SJCRH30 (cell line): ENCODE measurements at regions not wholly inside any gene's neighbourhood (a gene's known extent, or its start where the extent isn't known, plus 50 kb on each side); places are given as distances from the start of the nearest gene placed in this dataset.

Source experiments
- DNase-seq, 2 experiments: peaks; one replicate each; pipeline ENCODE4 v3.0.0-alpha.2; 2015 to 2020
- H3K27ac ChIP-seq: fragments of 250-450 bp; sonication (Bioruptor Pico); 2 replicates; pipeline ENCODE4 v1.5.1; 2020; ENCODE audit warnings: mild to moderate bottlenecking, moderate library complexity
- H3K27me3 ChIP-seq: fragments of 250-450 bp; sonication (Bioruptor Pico); 2 replicates; pipeline ENCODE4 v1.5.1; 2020; ENCODE audit warnings: mild to moderate bottlenecking, moderate library complexity
- H3K36me3 ChIP-seq: fragments of 250-450 bp; sonication (Bioruptor Pico); 2 replicates; pipeline ENCODE4 v1.5.1; 2020; ENCODE audit warnings: mild to moderate bottlenecking, moderate library complexity
- H3K4me1 ChIP-seq: fragments of 250-450 bp; sonication (Bioruptor Pico); 2 replicates; pipeline ENCODE4 v1.5.1; 2020; ENCODE audit warnings: mild to moderate bottlenecking, moderate library complexity
- H3K4me3 ChIP-seq: fragments of 250-450 bp; sonication (Bioruptor Pico); 2 replicates; pipeline ENCODE4 v1.5.1; 2020; ENCODE audit warnings: mild to moderate bottlenecking, moderate library complexity
- H3K9me3 ChIP-seq: fragments of 250-450 bp; sonication (Bioruptor Pico); replicated peaks from 2 replicates; pipeline ENCODE4 v1.5.1; 2020; ENCODE audit warnings: mild to moderate bottlenecking, moderate library complexity

DNA sequence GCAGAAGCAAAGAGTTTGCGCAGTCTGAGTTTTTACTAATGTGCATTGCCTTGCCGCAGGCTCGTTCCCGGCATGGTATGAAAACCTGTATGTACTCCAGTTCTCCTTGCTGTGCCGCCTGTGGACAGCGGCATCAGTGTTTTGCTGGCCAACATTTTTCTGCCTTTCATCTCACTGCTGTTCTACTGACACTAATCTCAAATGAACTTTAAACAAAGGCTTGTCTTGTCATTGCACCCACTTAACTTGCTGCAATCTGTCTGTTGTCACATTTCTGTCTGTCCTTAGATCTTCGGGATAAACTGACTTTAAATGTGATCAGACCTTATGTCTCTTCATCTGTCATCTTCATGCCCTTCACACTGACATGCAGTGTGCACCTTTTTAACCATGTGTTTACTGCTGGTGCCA lies 71.7 kb upstream of the ZNRF2 start:
- no peaks in the 10 kb centered on the region for H3K27me3 ChIP-seq
- no peak overlapping the region for H3K4me3 ChIP-seq
- no peak overlapping the region for H3K27ac ChIP-seq
- H3K9me3 ChIP-seq, result 0 out of 2 replicates have a peak, but pooled peaks cover 3% of the 10 kb centered on the region
- no peaks in the 10 kb centered on the region for H3K4me1 ChIP-seq
- no peaks in the 10 kb centered on the region for H3K36me3 ChIP-seq
- DNase-seq, result no peak

DNA sequence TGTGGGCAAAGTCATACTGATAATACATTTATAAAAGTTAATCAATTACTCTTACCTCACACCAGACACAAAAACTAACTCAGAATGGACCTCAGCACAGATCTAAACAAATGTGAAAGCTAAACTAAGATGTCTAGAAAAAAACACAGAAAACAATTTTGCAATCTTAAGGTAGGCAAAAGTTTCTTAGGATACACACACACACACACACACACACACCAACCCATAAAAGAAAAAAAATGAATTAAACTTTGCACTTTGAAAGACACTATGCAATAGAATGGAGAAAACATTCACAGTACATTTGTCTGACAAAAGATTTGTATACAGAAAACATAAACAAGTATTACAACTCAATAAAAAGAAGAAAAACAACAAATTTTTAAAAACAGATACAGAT lies 70.8 kb upstream of the ZNRF2 start:
- Histone ChIP-seq H3K9me3 (0 out of 2 replicates have a peak, but pooled peaks cover 3% of the 10 kb centered on the region), H3K27me3 (no peaks in the 10 kb centered on the region), H3K4me1 (no peaks in the 10 kb centered on the region), H3K36me3 (no peaks in the 10 kb centered on the region), H3K27ac (no peak overlapping the region), H3K4me3 (no peak overlapping the region)
- DNase-seq, result no peak

DNA sequence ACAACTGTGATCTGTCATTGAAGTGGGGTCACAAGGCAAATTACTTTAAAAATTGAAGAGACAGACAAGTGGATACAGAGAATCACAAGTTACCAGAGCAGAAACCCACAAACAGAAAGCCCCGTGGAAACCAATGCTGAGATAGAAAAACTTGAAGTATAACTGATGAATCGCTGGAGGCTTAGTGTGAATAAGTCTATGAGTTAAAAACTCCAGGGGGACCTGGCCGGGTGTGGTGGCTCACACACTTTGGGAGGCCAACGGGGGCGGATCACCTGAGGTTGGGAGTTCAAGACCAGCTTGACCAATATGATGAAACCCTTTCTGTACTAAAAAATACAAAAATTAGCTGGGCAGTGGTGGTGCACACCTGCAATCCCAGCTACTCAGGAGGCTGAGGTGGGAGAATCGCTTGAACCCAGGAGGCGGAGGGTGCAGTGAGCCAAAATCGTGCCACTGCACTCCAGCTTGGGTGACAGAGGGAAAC lies 69.7 kb upstream of the ZNRF2 start:
- DNase-seq, result no peak
- Histone ChIP-seq H3K4me1 (no peaks in the 10 kb centered on the region), H3K4me3 (no peak overlapping the region), H3K27ac (no peak overlapping the region), H3K9me3 (0 out of 2 replicates have a peak, but pooled peaks cover 3% of the 10 kb centered on the region), H3K27me3 (no peaks in the 10 kb centered on the region), H3K36me3 (no peaks in the 10 kb centered on the region)

DNA sequence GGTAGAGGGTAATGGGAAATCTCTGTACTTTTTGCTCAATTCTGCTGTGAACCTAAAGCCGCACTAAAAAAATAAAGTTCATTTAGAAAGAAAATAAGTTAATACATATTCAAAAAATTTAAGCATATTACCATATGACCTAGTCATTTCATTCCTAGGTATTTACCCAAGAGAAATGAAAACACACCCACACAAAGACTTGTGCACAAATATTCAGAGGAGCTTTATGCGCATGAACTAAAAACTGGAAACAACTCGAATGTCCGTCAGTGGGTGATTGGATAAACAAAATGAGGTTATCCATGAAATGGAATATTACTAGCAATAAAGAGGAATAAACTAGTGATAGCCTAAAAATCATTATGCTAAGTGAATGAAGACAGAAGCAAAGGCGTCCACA lies 62.6 kb upstream of the ZNRF2 start:
- no peaks in the 10 kb centered on the region for H3K27me3 ChIP-seq
- no peaks in the 10 kb centered on the region for H3K36me3 ChIP-seq
- no peak overlapping the region for H3K4me3 ChIP-seq
- H3K27ac ChIP-seq, result no peak overlapping the region
- H3K4me1 ChIP-seq, result peaks cover 20% of the 10 kb centered on the region
- no peak for DNase-seq
- H3K9me3 ChIP-seq, result peaks cover 8% of the 10 kb centered on the region; the same call in 1 of the 2 replicates

DNA sequence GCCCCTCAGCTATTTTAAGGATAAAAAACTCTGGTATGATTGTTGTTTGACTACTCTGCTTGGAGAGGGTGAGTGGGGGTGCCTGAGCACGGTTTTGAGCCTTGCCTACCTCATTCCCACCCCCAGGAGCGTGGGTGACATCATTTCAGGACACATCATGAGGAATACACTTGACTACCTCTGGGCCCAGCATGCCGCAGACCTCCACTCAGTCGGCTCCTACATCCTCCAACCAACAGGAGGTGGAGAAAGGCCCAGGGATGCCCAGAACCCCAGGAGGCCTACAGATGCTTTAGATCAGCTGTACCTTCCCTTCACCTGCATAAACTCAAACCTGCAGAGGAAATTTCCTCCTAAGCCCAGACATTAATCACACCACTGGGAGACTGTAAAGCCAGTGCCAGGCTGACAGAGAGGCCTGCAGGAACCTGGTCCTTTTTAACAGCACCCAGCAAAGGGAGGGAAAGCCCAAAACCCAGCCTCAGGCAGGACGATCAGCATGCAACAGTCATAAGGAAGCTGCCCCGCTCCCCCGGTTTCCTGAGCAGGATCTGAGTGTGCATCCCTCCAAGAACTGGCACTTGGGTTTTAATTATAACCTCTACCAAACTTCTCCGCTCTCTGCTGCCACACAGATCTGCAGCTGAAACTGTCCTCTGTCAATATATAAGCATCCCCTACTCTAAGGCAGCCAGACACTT lies 61.7 kb upstream of the ZNRF2 start:
- H3K9me3 ChIP-seq, result peaks cover 5% of the 10 kb centered on the region; the same call in 1 of the 2 replicates
- no peak for DNase-seq
- no peaks in the 10 kb centered on the region for H3K27me3 ChIP-seq
- no peak overlapping the region for H3K27ac ChIP-seq
- no peak overlapping the region for H3K4me3 ChIP-seq
- H3K4me1 ChIP-seq, result peaks cover 29% of the 10 kb centered on the region
- H3K36me3 ChIP-seq, result no peaks in the 10 kb centered on the region

DNA sequence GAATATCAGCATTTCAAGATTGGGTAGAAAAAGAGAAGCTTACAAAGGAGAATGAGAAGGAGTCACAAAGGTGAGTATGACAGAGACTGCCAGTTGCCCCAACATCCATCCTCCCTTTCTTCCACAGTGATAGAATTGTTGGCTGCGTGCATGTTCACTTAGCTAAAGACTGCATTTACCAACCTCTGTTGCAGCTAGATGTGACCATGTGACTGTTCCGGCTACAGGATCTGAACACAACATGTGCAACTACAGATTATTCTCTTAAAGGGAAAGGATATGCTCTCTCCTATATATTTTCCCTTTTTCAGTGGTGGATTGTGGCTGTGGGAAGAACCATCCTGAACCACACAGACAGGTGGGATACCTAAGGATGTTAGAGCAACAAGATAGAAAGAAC lies 60.5 kb upstream of the ZNRF2 start:
- Histone ChIP-seq H3K4me3 (no peak overlapping the region), H3K27ac (no peak overlapping the region), H3K36me3 (no peaks in the 10 kb centered on the region), H3K4me1 (peaks cover 36% of the 10 kb centered on the region), H3K9me3 (peaks cover 5% of the 10 kb centered on the region; the same call in 1 of the 2 replicates), H3K27me3 (no peaks in the 10 kb centered on the region)
- DNase-seq, result no peak

DNA sequence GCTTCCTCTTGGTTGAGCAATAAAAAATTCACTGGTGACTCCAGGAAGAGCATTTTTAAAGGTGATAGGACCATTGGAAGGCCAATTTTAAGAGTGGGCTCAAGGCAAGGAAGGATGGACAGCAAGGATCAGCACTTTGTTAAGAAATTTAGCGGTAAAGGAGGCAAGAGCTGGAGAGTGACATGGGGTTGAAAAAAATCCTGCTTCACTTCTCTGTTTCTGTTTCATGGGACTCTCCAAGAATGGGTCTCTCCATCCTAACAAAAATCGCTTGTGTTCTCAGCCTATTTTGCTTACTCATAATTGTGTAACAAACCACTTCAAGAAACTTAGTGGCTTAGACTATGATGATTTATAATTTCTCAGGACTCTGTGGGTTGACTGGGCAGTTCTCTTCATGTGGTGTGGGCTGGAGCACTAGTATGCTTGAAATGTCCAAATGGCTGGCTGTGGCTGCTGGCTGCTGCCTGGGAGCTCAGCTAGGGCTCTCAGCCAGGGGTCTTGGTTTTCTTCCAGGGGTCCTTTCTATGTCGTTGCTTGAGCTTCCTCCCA lies 59.8 kb upstream of the ZNRF2 start:
- peaks cover 36% of the 10 kb centered on the region for H3K4me1 ChIP-seq
- H3K36me3 ChIP-seq, result no peaks in the 10 kb centered on the region
- H3K4me3 ChIP-seq, result no peak overlapping the region
- peaks cover 5% of the 10 kb centered on the region; the same call in 1 of the 2 replicates for H3K9me3 ChIP-seq
- DNase-seq, result peak; percentile 23 to 34
- no peaks in the 10 kb centered on the region for H3K27me3 ChIP-seq
- peak overlapping the region; percentile 81 for H3K27ac ChIP-seq

DNA sequence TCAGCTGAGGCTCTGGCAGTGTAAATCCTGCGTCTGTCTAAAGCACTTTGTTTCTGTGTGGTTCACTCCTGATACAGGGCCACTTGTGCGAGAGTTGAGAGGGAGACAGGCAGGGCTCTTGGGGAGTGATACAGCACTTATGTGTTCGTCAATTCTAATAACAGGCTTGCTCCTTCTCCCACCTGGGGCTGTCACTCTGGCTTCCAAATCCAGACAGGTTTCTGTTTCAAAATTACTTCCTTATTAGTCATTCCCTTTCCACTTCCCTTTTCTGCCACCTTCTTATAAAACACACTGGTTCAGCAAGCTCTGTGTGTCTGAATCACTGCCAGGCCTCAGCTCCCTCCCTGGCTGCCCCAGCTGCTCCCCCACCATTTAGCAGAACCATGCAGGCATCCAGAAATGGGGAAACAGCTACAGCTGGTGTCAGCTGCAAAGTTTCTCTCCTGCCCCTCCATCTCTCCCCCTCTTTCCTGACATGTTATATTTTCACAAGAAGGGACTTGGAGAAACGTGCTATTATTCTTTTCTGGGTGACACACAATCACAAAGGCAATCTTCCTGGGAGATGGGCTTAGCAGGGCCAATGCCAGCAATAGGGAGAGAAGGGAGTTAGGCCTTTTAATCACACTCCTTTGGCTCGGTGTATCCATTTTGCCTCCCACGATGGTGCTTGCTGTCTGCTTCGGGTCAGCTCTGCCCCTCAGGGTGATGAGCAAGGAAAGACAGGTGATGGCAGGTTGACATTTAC lies 58.4 kb upstream of the ZNRF2 start:
- peaks cover 5% of the 10 kb centered on the region; the same call in 1 of the 2 replicates for H3K9me3 ChIP-seq
- no peaks in the 10 kb centered on the region for H3K27me3 ChIP-seq
- peaks cover 36% of the 10 kb centered on the region for H3K4me1 ChIP-seq
- H3K27ac ChIP-seq, result peak overlapping the region; percentile 81
- H3K4me3 ChIP-seq, result peak overlapping the region; percentile 44
- DNase-seq, result peak; percentile 99 to 100
- no peaks in the 10 kb centered on the region for H3K36me3 ChIP-seq

DNA sequence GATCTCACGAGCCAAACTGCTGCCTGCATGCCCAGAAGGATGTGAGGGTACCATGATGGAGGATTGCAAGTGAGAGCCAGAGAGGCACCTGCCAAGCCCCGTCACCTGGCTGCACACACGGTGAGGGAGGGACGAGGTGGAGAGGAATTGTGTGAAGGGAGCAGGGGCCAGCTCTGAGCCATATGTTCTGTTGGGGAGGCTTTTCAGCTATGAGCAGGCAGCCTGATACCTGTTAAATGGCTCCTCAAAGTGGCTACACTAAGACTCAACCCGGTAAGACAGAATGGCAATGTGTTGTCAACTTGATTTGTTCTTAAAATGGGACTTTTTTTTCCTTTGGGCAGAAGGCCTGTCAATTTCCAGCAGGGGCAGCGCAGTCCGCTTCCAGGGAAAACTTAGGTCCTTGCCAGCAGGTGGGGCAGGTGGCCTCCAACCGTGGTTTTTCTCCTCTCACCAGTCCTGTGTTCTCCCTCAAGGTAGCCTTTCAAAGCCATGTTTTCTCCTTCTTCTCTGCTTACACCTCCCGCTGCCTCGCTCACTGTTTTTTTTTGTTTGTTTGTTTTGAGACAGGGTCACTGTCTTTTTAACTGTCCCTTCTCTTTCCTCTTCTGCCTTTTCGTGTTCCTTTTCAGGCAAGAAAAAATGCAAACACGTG lies 57.7 kb upstream of the ZNRF2 start:
- H3K27me3 ChIP-seq, result no peaks in the 10 kb centered on the region
- DNase-seq, result peak; percentile 51 to 64
- H3K4me1 ChIP-seq, result peaks cover 36% of the 10 kb centered on the region
- H3K36me3 ChIP-seq, result no peaks in the 10 kb centered on the region
- peak overlapping the region; percentile 81 for H3K27ac ChIP-seq
- peak overlapping the region; percentile 44 for H3K4me3 ChIP-seq
- peaks cover 5% of the 10 kb centered on the region; the same call in 1 of the 2 replicates for H3K9me3 ChIP-seq

DNA sequence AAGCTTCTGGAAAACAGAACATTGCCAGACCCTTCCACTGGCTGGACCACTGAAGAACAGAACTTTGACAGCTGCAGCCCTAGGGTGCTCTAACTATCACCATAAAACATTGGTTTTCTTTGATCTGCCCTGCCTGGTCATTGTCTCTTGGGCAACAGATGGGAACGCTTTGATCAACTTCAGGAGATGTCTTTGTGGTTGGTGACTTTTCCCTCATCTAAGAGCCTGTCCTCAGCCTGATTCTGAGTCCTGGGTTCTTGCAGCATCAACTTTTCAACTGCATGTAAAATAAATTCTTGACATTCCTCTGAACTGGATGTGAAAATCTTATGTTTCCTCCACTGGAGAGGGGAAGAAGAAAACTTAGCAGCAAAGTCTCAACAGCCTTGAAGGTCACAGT lies 53.1 kb upstream of the ZNRF2 start:
- Histone ChIP-seq H3K36me3 (no peaks in the 10 kb centered on the region; the same call in 1 of the 2 replicates), H3K4me3 (no peak overlapping the region), H3K27me3 (no peaks in the 10 kb centered on the region), H3K4me1 (peaks cover 21% of the 10 kb centered on the region), H3K27ac (no peak overlapping the region), H3K9me3 (no peaks in the 10 kb centered on the region; the same call in 1 of the 2 replicates)
- DNase-seq, result no peak

DNA sequence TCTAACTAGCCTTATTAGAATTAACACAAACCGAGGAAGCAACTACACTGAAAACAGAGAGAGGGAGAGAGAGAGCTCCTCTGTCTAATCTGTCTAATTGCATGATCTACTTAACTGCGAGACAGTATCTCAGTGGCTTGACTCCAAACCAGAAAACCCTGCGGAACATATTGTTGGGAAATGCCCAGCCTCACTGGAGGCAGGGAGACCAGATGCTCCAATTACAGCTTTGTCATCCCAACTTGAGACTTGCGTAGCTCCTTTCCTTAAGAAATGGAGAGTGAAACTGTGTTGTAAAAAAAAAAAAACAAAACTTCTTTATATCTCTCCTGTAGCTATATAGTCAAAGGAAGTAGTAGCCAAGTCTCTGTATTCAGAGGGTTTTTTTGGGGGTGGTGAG lies 52.0 kb upstream of the ZNRF2 start:
- Histone ChIP-seq H3K36me3 (no peaks in the 10 kb centered on the region; the same call in 1 of the 2 replicates), H3K27ac (no peak overlapping the region), H3K27me3 (no peaks in the 10 kb centered on the region), H3K9me3 (peaks cover 3% of the 10 kb centered on the region; the same call in 1 of the 2 replicates), H3K4me3 (no peak overlapping the region), H3K4me1 (peaks cover 16% of the 10 kb centered on the region)
- DNase-seq, result no peak
